HL-60 (cell line): ENCODE measurements at regions not wholly inside any gene's neighbourhood (a gene's known extent, or its start where the extent isn't known, plus 50 kb on each side); places are given as distances from the start of the nearest gene placed in this dataset.

Experiments used
- CTCF ChIP-seq: IDR thresholded peaks from one replicate; pipeline ENCODE4 v1.5.1; 2011; ENCODE audit warnings: low read length, control low read depth, inconsistent platforms; ENCODE audit not compliant: insufficient read depth
- GABPA ChIP-seq: IDR thresholded peaks from 2 replicates; pipeline ENCODE4 v1.6.1; 2012; ENCODE audit warnings: low read depth
- POLR2AphosphoS5 ChIP-seq: IDR thresholded peaks from 2 replicates; pipeline ENCODE4 v1.6.1; 2012; ENCODE audit warnings: low read depth
- SPI1 ChIP-seq: IDR thresholded peaks from 2 replicates; pipeline ENCODE4 v1.6.1; 2012; ENCODE audit warnings: low read depth, mild to moderate bottlenecking, borderline replicate concordance

GRCh38 chr11:23851216-23851615, 645.6 kb upstream of the LUZP2 start:
- TF ChIP-seq CTCF (no peak), GABPA (no peak), POLR2AphosphoS5 (no peak), SPI1 (no peak)
